Lung (tissue), 11 donors: ENCODE measurements at regions not wholly inside any gene's neighbourhood (a gene's known extent, or its start where the extent isn't known, plus 50 kb on each side); places are given as distances from the start of the nearest gene placed in this dataset.

Source experiments
- ATAC-seq: fragments of 200-7000 bp; cut with Tn5 transposase; one replicate; pipeline ENCODE4 v1.9.1; 2020; ENCODE audit warnings: moderate number of reproducible peaks; ENCODE audit not compliant: insufficient read depth, low FRiP score
- DNase-seq, 3 donors: peaks; one replicate each; pipeline ENCODE4 v3.0.0-alpha.2; 2013 to 2017
- H3K27ac ChIP-seq, 2 donors: one replicate each; pipeline ENCODE4 v1.5.1; 2013; ENCODE audit warnings: mild to moderate bottlenecking in 2 of 2, moderate library complexity in 2 of 2, control low read depth in 1 of 2, inconsistent platforms in 1 of 2, low read depth in 1 of 2, low read length in 1 of 2
- H3K27me3 ChIP-seq, 3 donors: one replicate each; pipeline ENCODE4 v1.5.1; 2013; ENCODE audit warnings: low read length in 2 of 3; ENCODE audit not compliant: control insufficient read depth in 3 of 3, insufficient read depth in 3 of 3
- H3K36me3 ChIP-seq, 4 donors: one replicate each; pipeline ENCODE4 v1.5.1; 2013; ENCODE audit warnings: low read length in 4 of 4, mild to moderate bottlenecking in 1 of 4, moderate library complexity in 1 of 4; ENCODE audit not compliant: control insufficient read depth in 4 of 4, insufficient read depth in 4 of 4
- H3K4me1 ChIP-seq, 5 donors: one replicate each; pipeline ENCODE4 v1.5.1; 2013; ENCODE audit warnings: low read length in 5 of 5, mild to moderate bottlenecking in 2 of 5, moderate library complexity in 1 of 5; ENCODE audit not compliant: control insufficient read depth in 5 of 5, insufficient read depth in 5 of 5
- H3K4me3 ChIP-seq: one replicate; pipeline ENCODE4 v1.5.1; 2013; ENCODE audit warnings: mild to moderate bottlenecking, control low read depth, moderate library complexity
- H3K9ac ChIP-seq, 2 donors: one replicate each; pipeline ENCODE4 v1.5.1; 2013; ENCODE audit warnings: low read length in 2 of 2, control low read depth in 1 of 2; ENCODE audit not compliant: insufficient read depth in 1 of 2
- H3K9me3 ChIP-seq, 4 donors: one replicate each; pipeline ENCODE4 v1.5.1; 2013; ENCODE audit warnings: low read length in 3 of 4, mild to moderate bottlenecking in 1 of 4, moderate library complexity in 1 of 4; ENCODE audit not compliant: control insufficient read depth in 4 of 4, insufficient read depth in 3 of 4
- CTCF ChIP-seq: IDR thresholded peaks from 2 replicates; pipeline ENCODE4 v1.5.1; 2012; ENCODE audit warnings: mild to moderate bottlenecking; ENCODE audit errors: control extremely low read depth, extremely low read depth
- WGBS, 2 donors: extraction: QIAGEN DNeasy Blood & Tissue Kit; methylation state at CpG; one replicate each; pipeline ENCODE4 v1.1.7; 2013; 5-methylcytosine and 5-hydroxymethylcytosine counted together
- donor health status: control.
- donor health status: control.
- donor health status: Bipolar disorder and iron deficiency.
- donor health status: healthy.
- donor health status: DM: yes; HTN: yes; CAD: no.

- Histone ChIP-seq H3K27ac (no peak overlapping the region), H3K9me3 (peaks cover 0 to 3% (median 0%) of the 10 kb centered on the region in 4 donors), H3K27me3 (no peaks in the 10 kb centered on the region), H3K36me3 (no peaks in the 10 kb centered on the region), H3K4me1 (no peaks in the 10 kb centered on the region), H3K4me3 (no peak overlapping the region), H3K9ac (no peak overlapping the region)
- ATAC-seq (no peak), DNase-seq (no peak)
- TF ChIP-seq CTCF, result no peak
Measured at GRCh38 chr13:61151062-61151461, 264.6 kb downstream of the PCDH20 start.

GRCh38 chr13:61149331-61149730 is 266.3 kb downstream of the PCDH20 start:
- ATAC-seq (no peak), DNase-seq (no peak)
- Histone ChIP-seq H3K9ac (no peak overlapping the region), H3K9me3 (peaks cover 0 to 11% (median 2%) of the 10 kb centered on the region in 4 donors), H3K27ac (no peak overlapping the region), H3K27me3 (no peaks in the 10 kb centered on the region), H3K36me3 (no peaks in the 10 kb centered on the region), H3K4me3 (no peak overlapping the region), H3K4me1 (no peaks in the 10 kb centered on the region)
- no peak for TF ChIP-seq CTCF

DNA sequence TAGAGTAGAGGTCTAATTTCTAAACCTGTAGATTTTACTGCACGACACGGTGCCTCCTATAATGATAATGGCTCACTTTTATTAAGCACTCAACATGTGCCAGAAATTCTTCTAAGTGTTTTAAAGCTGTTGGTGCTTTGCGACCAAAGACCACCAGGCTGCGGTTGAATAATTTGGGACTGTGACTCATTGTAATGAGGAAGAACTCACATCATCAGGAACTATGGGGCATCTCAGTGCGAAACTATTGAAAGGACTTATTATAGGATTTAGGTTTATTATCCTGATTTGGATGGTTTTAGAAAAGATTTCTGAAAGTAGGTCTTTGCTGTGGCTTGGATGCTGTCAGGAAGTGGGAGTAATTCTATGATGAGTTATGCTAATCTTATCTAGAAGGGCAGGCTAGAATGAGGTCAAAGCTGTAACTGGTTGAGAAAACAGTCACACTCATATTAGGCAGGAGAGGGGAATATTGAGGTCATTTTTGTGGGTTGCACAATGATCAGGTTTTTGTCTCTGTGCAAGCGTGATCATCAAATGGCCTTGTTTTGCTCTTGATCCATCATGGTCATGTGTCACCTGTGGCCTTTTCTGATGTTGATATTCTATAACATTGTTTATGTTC is 266.8 kb downstream of the PCDH20 start:
- no peaks in the 10 kb centered on the region for H3K36me3 ChIP-seq
- H3K4me3 ChIP-seq, result no peak overlapping the region
- no peaks in the 10 kb centered on the region for H3K27me3 ChIP-seq
- H3K9ac ChIP-seq, result no peak overlapping the region
- H3K27ac ChIP-seq, result no peak overlapping the region
- ATAC-seq (no peak), DNase-seq (no peak)
- no peaks in the 10 kb centered on the region for H3K4me1 ChIP-seq
- WGBS, 2 donors, result 83 to 85% methylated on average over 6 of the region's 6 CpGs
- peaks cover 0 to 11% (median 2%) of the 10 kb centered on the region in 4 donors for H3K9me3 ChIP-seq
- TF ChIP-seq CTCF, result no peak

DNA sequence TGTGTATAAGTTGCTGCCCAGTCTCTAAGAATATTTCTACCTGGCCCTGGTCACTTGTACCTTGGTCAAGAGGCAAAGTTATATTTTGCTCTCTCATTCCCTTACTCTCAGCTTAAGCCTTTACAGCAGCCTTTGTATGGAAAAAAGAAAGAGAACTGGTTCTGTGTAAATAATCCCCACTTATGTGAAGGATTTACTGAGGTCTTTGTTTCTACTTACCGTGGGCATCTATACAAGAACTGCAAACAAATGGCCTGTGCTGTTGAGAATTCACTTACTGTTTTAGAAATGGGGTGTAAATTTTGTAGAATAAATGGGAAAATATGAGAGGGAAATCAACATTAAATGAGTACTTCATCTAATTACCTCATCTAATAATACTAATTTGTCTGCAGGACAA is 267.4 kb downstream of the PCDH20 start:
- Histone ChIP-seq H3K4me1 (no peaks in the 10 kb centered on the region), H3K27ac (no peak overlapping the region), H3K9me3 (peaks cover 0 to 11% (median 2%) of the 10 kb centered on the region in 4 donors), H3K9ac (no peak overlapping the region), H3K4me3 (no peak overlapping the region), H3K27me3 (no peaks in the 10 kb centered on the region), H3K36me3 (no peaks in the 10 kb centered on the region)
- ATAC-seq, result no peak
- DNase-seq, result peak in 1 of 3 donors; percentile 7
- WGBS, 2 donors, result 55 to 73% methylated on average over 1 of the region's 1 CpG
- no peak for TF ChIP-seq CTCF
